ENCODE measurements at regions not wholly inside any gene's neighbourhood (a gene's known extent, or its start where the extent isn't known, plus 50 kb on each side); places are given as distances from the start of the nearest gene placed in this dataset.

- Mint-ChIP-seq H3K36me3 (ENCODE audit: low read depth) (no peaks in the 10 kb centered on the region), H3K9me3 (peaks cover 35% of the 10 kb centered on the region), H3K4me1 (peaks cover 20% of the 10 kb centered on the region), H3K27ac (no peak overlapping the region), H3K27me3 (ENCODE audit: low read depth, poor library complexity) (no peaks in the 10 kb centered on the region), H3K4me3 (no peak overlapping the region)
- TF ChIP-seq CTCF (IDR thresholded peaks at IDR 0.05), result no peak
- no peak for DNase-seq
These were observed 60.8 kb upstream of the FMR1 start for GRCh38 chrX:147850875-147851274.

- no peaks in the 10 kb centered on the region for H3K27me3 Mint-ChIP-seq (ENCODE audit: low read depth, poor library complexity)
- H3K4me3 Mint-ChIP-seq, result no peak overlapping the region
- H3K36me3 Mint-ChIP-seq (ENCODE audit: low read depth), result no peaks in the 10 kb centered on the region
- TF ChIP-seq CTCF (IDR thresholded peaks at IDR 0.05), result no peak
- no peak overlapping the region for H3K27ac Mint-ChIP-seq
- peaks cover 54% of the 10 kb centered on the region for H3K9me3 Mint-ChIP-seq
- DNase-seq, result no peak
- peaks cover 10% of the 10 kb centered on the region for H3K4me1 Mint-ChIP-seq
These were observed 58.0 kb upstream of the FMR1 start for GRCh38 chrX:147853701-147854100.

- Mint-ChIP-seq H3K4me3 (no peak overlapping the region), H3K36me3 (ENCODE audit: low read depth) (no peaks in the 10 kb centered on the region), H3K4me1 (no peaks in the 10 kb centered on the region), H3K27ac (no peak overlapping the region), H3K27me3 (ENCODE audit: low read depth, poor library complexity) (no peaks in the 10 kb centered on the region), H3K9me3 (peaks cover 40% of the 10 kb centered on the region)
- DNase-seq, result no peak
- TF ChIP-seq CTCF (IDR thresholded peaks at IDR 0.05), result no peak
These were observed 52.1 kb upstream of the FMR1 start for GRCh38 chrX:147859666-147860065.

All from nephron progenitor cell (in vitro differentiated cells).